NCI-H146 (cell line): ENCODE measurements at regions not wholly inside any gene's neighbourhood (a gene's known extent, or its start where the extent isn't known, plus 50 kb on each side); places are given as distances from the start of the nearest gene placed in this dataset.

Source experiments
- DNase-seq: peaks from one replicate; lab custom pipeline; 2025; lab: John Stamatoyannopoulos, UW

GRCh38 chr11:79758325-79758724, 317.5 kb upstream of the TENM4 start:
- DNase-seq = no peak

GRCh38 chr11:79747406-79747805, 306.6 kb upstream of the TENM4 start:
- DNase-seq = no peak

- no peak for DNase-seq
These were observed 304.1 kb upstream of the TENM4 start for GRCh38 chr11:79744941-79745340.

GRCh38 chr11:79742176-79742575, 301.3 kb upstream of the TENM4 start:
- no peak for DNase-seq

GRCh38 chr11:79739591-79739990, 298.8 kb upstream of the TENM4 start:
- no peak for DNase-seq

GRCh38 chr11:79727221-79727620, 286.4 kb upstream of the TENM4 start:
- no peak for DNase-seq

- no peak for DNase-seq
These were observed 279.3 kb upstream of the TENM4 start for GRCh38 chr11:79720115-79720514.

- peak; percentile 15 for DNase-seq
These were observed 267.6 kb upstream of the TENM4 start for GRCh38 chr11:79708319-79708932.

GRCh38 chr11:79705648-79706047, 264.8 kb upstream of the TENM4 start:
- DNase-seq = no peak

- DNase-seq = no peak
These were observed 261.5 kb upstream of the TENM4 start for GRCh38 chr11:79702303-79702702.

- no peak for DNase-seq
These were observed 258.4 kb upstream of the TENM4 start for GRCh38 chr11:79699246-79699645.

- DNase-seq = no peak
These were observed 257.1 kb upstream of the TENM4 start for GRCh38 chr11:79697905-79698304.

- no peak for DNase-seq
These were observed 253.5 kb upstream of the TENM4 start for GRCh38 chr11:79694368-79694767.

GRCh38 chr11:79691445-79691844, 250.6 kb upstream of the TENM4 start:
- DNase-seq = no peak

GRCh38 chr11:79686703-79687419, 246.0 kb upstream of the TENM4 start:
- DNase-seq = no peak

GRCh38 chr11:79683930-79684329, 243.1 kb upstream of the TENM4 start:
- no peak for DNase-seq

GRCh38 chr11:79678780-79679452, 238.1 kb upstream of the TENM4 start:
- no peak for DNase-seq

GRCh38 chr11:79676396-79676795, 235.6 kb upstream of the TENM4 start:
- no peak for DNase-seq

GRCh38 chr11:79675081-79675480, 234.3 kb upstream of the TENM4 start:
- no peak for DNase-seq

GRCh38 chr11:79672786-79673185, 232.0 kb upstream of the TENM4 start:
- DNase-seq = no peak

- DNase-seq = no peak
These were observed 230.6 kb upstream of the TENM4 start for GRCh38 chr11:79671401-79671800.

- no peak for DNase-seq
These were observed 230.1 kb upstream of the TENM4 start for GRCh38 chr11:79670882-79671281.

- DNase-seq = no peak
These were observed 227.7 kb upstream of the TENM4 start for GRCh38 chr11:79668575-79668974.
